Mucosa of descending colon (tissue), 3 donors: ENCODE measurements at regions not wholly inside any gene's neighbourhood (a gene's known extent, or its start where the extent isn't known, plus 50 kb on each side); places are given as distances from the start of the nearest gene placed in this dataset.

Source experiments
- ATAC-seq: fragments of 200-7000 bp; cut with Tn5 transposase; one replicate; pipeline ENCODE4 v1.9.1; 2020; ENCODE audit warnings: mild to moderate bottlenecking, moderate library complexity
- DNase-seq, 3 donors: peaks; one replicate each; pipeline ENCODE4 v3.0.0-alpha.2; 2020
- H3K36me3 ChIP-seq: fragments of 200-600 bp; one replicate; pipeline ENCODE4 v1.8.0; 2021; ENCODE audit warnings: low read depth, mild to moderate bottlenecking
- H3K4me1 ChIP-seq: fragments of 200-600 bp; one replicate; pipeline ENCODE4 v1.8.0; 2021; ENCODE audit warnings: low read depth, mild to moderate bottlenecking
- H3K4me3 ChIP-seq: fragments of 200-600 bp; one replicate; pipeline ENCODE4 v1.8.0; 2021; ENCODE audit warnings: mild to moderate bottlenecking
- H3K9me3 ChIP-seq: fragments of 200-600 bp; one replicate; pipeline ENCODE4 v1.8.0; 2021; ENCODE audit warnings: mild to moderate bottlenecking
- intact Hi-C, 2 donors: fragments of 100-400 bp; cut with DNase I in 1 of 2; cut with micrococcal nuclease in 1 of 2; formaldehyde crosslinking; loops; one replicate each; pipeline versions ENCODE4 v1.11.0 to v1.11.1; 2022; cut with DNase I, micrococcal nuclease
- TF ChIP-seq, protein P1 (sequence below): fragments of 200-600 bp; IDR thresholded peaks from one replicate; pipeline ENCODE4 v1.8.0; 2022; ENCODE audit warnings: antibody characterized with exemption, mild to moderate bottlenecking
- donor health status: DM: no; HTN: no; CAD: no; lungs with moderate emphysema.
- donor health status: DM: no; HTN: no; CAD: no.
- donor health status: DM: no; HTN: yes; CAD: no.

DNA sequence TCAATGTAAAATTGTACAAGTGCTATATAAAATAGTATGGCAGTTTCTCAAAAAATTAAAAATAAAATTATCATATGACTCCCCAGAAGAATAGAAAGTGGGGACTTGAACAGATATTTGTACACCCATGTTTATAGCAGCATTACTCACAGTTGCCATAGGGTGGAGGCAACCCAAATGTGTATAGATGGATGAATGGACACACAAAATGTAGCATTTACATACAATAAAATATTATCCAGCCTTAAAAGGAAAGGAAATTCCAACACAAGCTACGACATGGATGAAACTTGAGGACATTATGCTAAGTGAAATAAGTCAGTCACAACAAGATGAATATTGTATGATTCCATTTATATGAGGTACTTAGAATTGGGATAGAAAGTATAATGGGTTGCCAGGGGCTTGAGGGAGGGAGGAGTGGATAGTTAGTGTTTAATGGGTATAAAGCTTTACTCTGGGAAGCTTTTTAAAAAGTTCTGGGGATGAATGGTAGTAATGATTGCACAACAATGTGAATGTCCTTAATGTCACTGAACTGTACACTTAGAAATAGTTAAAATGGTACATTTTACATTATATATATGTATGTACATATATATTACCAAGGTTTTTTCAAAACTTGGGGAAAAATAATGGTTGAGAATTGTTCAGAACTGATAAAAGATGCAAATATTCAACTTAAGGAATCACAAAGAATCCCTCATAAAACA lies 53.0 kb upstream of the ADORA3 start:
- DNase-seq (no peak), ATAC-seq (no peak)
- intact Hi-C loops, result no loop called here
- Histone ChIP-seq H3K4me3 (no peak overlapping the region), H3K4me1 (no peaks in the 10 kb centered on the region), H3K9me3 (no peaks in the 10 kb centered on the region), H3K36me3 (no peaks in the 10 kb centered on the region)
- TF ChIP-seq, protein P1, sequence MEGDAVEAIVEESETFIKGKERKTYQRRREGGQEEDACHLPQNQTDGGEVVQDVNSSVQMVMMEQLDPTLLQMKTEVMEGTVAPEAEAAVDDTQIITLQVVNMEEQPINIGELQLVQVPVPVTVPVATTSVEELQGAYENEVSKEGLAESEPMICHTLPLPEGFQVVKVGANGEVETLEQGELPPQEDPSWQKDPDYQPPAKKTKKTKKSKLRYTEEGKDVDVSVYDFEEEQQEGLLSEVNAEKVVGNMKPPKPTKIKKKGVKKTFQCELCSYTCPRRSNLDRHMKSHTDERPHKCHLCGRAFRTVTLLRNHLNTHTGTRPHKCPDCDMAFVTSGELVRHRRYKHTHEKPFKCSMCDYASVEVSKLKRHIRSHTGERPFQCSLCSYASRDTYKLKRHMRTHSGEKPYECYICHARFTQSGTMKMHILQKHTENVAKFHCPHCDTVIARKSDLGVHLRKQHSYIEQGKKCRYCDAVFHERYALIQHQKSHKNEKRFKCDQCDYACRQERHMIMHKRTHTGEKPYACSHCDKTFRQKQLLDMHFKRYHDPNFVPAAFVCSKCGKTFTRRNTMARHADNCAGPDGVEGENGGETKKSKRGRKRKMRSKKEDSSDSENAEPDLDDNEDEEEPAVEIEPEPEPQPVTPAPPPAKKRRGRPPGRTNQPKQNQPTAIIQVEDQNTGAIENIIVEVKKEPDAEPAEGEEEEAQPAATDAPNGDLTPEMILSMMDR, result no peak

DNA sequence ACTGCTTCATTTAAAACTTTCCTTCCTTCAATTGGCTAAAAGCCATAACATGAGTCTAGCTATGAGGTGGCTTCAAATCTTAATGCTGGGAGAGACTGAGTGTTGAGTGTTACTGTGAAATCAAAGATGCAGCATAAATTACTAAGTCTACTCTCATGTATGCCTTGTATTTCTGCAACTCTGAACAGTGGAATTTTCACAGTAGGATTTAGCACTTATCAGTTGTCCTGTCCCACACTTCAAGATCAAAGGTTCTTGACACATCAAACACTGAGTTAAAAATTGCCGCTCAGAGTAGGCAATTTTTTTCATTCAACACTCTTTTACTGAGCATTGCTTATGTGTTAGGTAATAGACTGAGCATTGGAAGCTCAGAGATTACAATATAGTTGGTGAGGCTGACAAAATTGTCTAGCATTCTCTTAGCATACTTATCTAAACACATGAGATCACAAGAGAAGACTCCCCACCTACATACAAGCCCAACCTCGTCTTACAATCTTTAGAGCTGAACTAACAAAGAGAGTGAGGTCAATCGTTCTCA lies 56.4 kb upstream of the ADORA3 start:
- ATAC-seq (no peak), DNase-seq (no peak)
- H3K4me3 ChIP-seq, result no peak overlapping the region
- TF ChIP-seq, protein P1, result no peak
- H3K9me3 ChIP-seq, result no peaks in the 10 kb centered on the region
- peaks cover 4% of the 10 kb centered on the region for H3K4me1 ChIP-seq
- no peaks in the 10 kb centered on the region for H3K36me3 ChIP-seq
- intact Hi-C loops, result no loop called here

DNA sequence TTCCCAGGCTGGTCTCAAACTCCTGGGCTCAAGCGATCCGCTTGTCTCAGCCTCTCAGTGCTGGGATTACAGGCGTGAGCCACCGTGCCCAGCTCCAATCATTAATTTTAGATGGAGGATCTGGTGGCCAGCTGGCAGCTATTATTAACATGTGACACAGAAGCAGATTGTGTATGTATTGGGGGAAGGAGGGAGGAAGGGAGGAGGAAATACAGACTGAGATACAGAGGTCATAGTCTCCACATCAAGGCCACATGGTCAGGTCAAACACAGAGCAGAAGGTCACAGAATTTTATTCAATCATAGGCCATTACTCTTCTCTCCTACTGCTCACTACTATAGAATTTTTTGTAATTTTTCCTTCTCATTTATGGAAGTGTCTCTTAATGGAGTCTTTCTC lies 57.9 kb upstream of the ADORA3 start:
- no peak overlapping the region for H3K4me3 ChIP-seq
- peaks cover 4% of the 10 kb centered on the region for H3K4me1 ChIP-seq
- DNase-seq (no peak), ATAC-seq (no peak)
- intact Hi-C loops, result no loop called here
- TF ChIP-seq, protein P1, result no peak
- no peaks in the 10 kb centered on the region for H3K36me3 ChIP-seq
- no peaks in the 10 kb centered on the region for H3K9me3 ChIP-seq

DNA sequence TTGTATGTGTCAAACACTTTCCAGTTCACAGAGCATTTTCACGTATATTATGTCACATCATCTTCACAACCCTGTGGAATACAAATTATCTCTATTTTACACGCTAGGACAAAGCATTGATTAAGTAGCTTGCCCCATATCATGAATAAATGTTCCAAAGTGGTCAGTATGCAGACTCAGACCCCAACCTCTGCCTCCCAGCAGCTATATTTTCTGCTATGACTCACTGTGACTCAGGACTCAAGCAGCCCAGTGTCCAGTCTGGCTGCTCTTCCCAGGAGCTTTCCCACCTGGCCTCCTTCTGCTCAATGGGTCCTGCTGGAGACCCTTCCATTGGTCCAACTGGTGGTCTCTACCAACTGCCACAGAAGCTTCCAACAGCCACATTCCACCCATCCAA lies 56.0 kb upstream of the RAP1A start:
- Histone ChIP-seq H3K4me3 (no peak overlapping the region), H3K9me3 (no peaks in the 10 kb centered on the region), H3K4me1 (peaks cover 4% of the 10 kb centered on the region), H3K36me3 (no peaks in the 10 kb centered on the region)
- intact Hi-C loops, result no loop called here
- no peak for ATAC-seq
- no peak for DNase-seq
- TF ChIP-seq, protein P1, result no peak

DNA sequence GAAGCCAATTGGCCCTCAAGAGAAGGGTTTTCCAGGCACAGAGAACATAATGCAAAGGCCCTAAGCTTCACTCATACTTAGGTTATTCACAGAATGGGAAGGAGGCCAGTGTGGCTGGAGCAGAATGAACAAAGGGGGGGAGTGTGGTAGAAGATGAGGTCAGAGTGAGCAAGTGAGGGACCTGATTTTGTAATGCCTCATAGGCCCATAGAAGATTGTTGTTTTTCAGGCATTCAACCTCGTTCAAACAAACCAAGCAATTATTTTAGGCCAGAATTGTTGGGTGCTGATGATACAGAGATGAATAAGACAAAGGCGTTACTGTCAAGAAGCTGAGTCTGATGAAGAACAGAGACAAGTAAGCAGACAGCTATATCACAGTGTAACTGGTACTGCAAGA lies 54.5 kb upstream of the RAP1A start:
- Histone ChIP-seq H3K4me1 (peaks cover 4% of the 10 kb centered on the region), H3K4me3 (no peak overlapping the region), H3K9me3 (no peaks in the 10 kb centered on the region), H3K36me3 (no peaks in the 10 kb centered on the region)
- ATAC-seq (no peak), DNase-seq (no peak)
- intact Hi-C loops, result no loop called here
- TF ChIP-seq, protein P1, result no peak
